Vagina (tissue), 2 donors: ENCODE measurements at regions not wholly inside any gene's neighbourhood (a gene's known extent, or its start where the extent isn't known, plus 50 kb on each side); places are given as distances from the start of the nearest gene placed in this dataset.

Source experiments
- CTCF ChIP-seq, 3 experiments: fragments of 450-650 bp in 2 of 3; fragments of 200-600 bp in 1 of 3; sonication (generic) in 1 of 3; IDR thresholded peaks; one replicate each; pipeline ENCODE4 v1.5.1; 2017 to 2019; ENCODE audit warnings: antibody characterized with exemption in 3 of 3, mild to moderate bottlenecking in 2 of 3, moderate library complexity in 2 of 3
- POLR2AphosphoS5 ChIP-seq, 2 donors: sonication (generic); formaldehyde crosslinking; IDR thresholded peaks; one replicate each; pipeline ENCODE4 v1.9.0; 2017; ENCODE audit warnings: antibody characterized with exemption in 2 of 2, mild to moderate bottlenecking in 2 of 2, low read depth in 1 of 2; ENCODE audit not compliant: insufficient read depth in 1 of 2

DNA sequence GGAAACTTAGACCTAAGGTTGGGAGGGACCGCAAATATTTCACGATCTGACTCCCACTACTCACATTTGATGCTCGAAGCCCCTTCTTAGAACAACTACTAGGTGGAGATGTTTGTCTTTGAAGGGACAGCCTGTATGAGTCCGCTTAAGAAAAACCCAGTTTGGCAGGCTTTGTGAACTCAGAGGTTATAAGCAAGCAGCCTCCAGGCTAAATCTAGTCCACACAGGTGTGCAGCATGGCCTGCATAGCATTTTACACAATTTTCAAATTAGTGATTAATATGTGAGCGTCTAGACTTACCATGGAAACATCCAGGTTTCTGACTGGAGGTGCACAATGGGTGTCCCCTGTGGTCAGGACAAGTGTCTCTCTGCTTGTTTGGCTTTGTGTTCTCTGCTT is 127.1 kb downstream of the KIF4B start:
- TF ChIP-seq CTCF (IDR thresholded peaks at IDR 0.05) (no peak), POLR2AphosphoS5 (IDR thresholded peaks at IDR 0.05; ENCODE audit: insufficient read depth in 1 of 2, low read depth in 1 of 2) (no peak)
